Large intestine (tissue), 3 donors: ENCODE measurements at regions not wholly inside any gene's neighbourhood (a gene's known extent, or its start where the extent isn't known, plus 50 kb on each side); places are given as distances from the start of the nearest gene placed in this dataset.

ENCODE experiments used
- DNase-seq, 2 donors: peaks; one replicate each; pipeline versions ENCODE4 v3.0.0 to v3.0.0-alpha.2; 2013
- H3K27ac ChIP-seq: one replicate; pipeline ENCODE4 v1.5.1; 2013; ENCODE audit warnings: low read length
- H3K27me3 ChIP-seq: 2 replicates; pipeline ENCODE4 v1.6.1; 2013; ENCODE audit warnings: low read length; ENCODE audit not compliant: control insufficient read depth, insufficient read depth
- H3K36me3 ChIP-seq: 2 replicates; pipeline ENCODE4 v1.6.1; 2013; ENCODE audit warnings: low read length; ENCODE audit not compliant: control insufficient read depth, insufficient read depth
- H3K4me1 ChIP-seq: one replicate; pipeline ENCODE4 v1.6.1; 2013; ENCODE audit warnings: low read length; ENCODE audit not compliant: control insufficient read depth, insufficient read depth
- H3K4me3 ChIP-seq: one replicate; pipeline ENCODE4 v1.5.1; 2013; ENCODE audit warnings: low read length
- H3K9me3 ChIP-seq: one replicate; pipeline ENCODE4 v1.6.1; 2013; ENCODE audit warnings: mild to moderate bottlenecking, low read depth, low read length, moderate library complexity; ENCODE audit not compliant: control insufficient read depth
- WGBS: methylation state at CpG from one replicate; pipeline ENCODE4 v1.1.5; 2013; ENCODE audit warnings: low lambda C conversion rate; ENCODE audit not compliant: insufficient coverage; 5-methylcytosine and 5-hydroxymethylcytosine counted together

DNA sequence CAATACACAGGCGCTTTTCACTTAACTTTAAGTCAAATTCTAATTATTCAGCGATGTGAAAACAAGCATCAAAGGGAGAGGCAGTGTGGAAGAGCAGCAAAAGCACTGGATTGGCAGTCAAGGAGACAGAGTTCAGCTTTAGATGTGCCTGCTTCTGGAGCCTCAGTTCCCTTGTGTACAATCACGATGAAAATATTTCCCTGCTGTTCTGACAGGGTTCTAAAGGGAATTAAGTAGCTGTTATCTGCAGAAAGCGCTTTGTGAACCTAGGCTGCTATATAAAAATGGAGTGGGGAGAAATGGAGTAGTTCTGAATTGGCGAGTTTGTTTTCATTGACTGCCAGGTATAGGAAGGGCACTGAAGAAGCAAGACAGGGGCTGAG lies 237.8 kb upstream of the SP8 start:
- no CpG with 5 or more reads among the region's 5 CpGs for WGBS
- peaks cover 16% of the 10 kb centered on the region for H3K27me3 ChIP-seq
- no peaks in the 10 kb centered on the region for H3K4me1 ChIP-seq
- no peak for DNase-seq
- H3K27ac ChIP-seq: no peak overlapping the region
- no peaks in the 10 kb centered on the region for H3K9me3 ChIP-seq
- no peak overlapping the region for H3K4me3 ChIP-seq
- no peaks in the 10 kb centered on the region for H3K36me3 ChIP-seq

DNA sequence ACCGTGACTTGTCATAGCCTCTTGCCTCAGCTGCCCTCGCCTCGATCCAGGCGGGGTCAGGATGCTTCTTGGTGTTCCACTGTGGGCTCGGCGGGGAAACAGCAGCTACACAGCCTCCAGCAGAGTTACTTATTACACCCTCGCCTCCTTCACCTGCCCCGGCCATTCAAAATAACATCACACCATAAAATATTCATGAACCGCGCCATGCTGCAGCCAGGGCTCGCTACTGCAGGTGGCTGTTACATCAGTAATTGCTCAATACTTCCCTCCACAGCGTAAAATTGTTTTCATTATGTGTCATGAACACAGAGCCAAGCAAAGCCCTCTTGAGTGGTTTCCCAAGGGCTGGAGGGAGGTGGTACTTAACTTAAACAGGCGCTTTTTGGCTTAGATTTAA lies 241.5 kb upstream of the SP8 start:
- Histone ChIP-seq H3K27ac (no peak overlapping the region), H3K4me3 (no peak overlapping the region), H3K4me1 (no peaks in the 10 kb centered on the region), H3K36me3 (no peaks in the 10 kb centered on the region), H3K9me3 (no peaks in the 10 kb centered on the region), H3K27me3 (peaks cover 16% of the 10 kb centered on the region)
- DNase-seq: peak in 1 of 2 donors; percentile 3
- 63% methylated on average over 1 of the region's 13 CpGs for WGBS

DNA sequence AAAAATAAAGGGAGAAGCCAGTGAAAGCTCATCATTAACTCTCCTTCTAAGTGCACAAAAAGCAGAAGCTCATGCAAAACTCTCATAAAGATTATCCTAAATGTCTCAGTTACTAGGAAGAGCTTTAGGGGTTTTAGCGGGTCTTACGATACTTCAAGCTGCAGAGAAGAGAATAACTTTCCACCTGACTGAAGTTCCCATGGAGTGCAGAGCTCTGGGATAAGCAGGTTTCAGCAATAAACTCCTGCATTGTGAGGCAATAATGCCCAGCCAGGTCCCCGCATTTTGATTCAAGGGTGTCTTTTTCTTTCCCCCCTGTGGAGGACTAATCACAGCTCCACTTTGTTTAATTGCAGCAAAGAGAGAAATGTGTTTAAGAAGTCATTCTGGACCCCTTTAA lies 241.9 kb upstream of the SP8 start:
- no peaks in the 10 kb centered on the region for H3K4me1 ChIP-seq
- H3K27ac ChIP-seq: no peak overlapping the region
- no peak for DNase-seq
- no peaks in the 10 kb centered on the region for H3K9me3 ChIP-seq
- no CpG with 5 or more reads among the region's 3 CpGs for WGBS
- no peak overlapping the region for H3K4me3 ChIP-seq
- H3K27me3 ChIP-seq: peaks cover 16% of the 10 kb centered on the region
- no peaks in the 10 kb centered on the region for H3K36me3 ChIP-seq

GRCh38 chr7:21029006-21029405 lies 242.3 kb upstream of the SP8 start:
- no peak for DNase-seq
- Histone ChIP-seq H3K4me1 (no peaks in the 10 kb centered on the region), H3K27ac (no peak overlapping the region), H3K36me3 (no peaks in the 10 kb centered on the region), H3K27me3 (peaks cover 16% of the 10 kb centered on the region), H3K4me3 (no peak overlapping the region), H3K9me3 (no peaks in the 10 kb centered on the region)
- 79% methylated on average over 2 of the region's 6 CpGs for WGBS

DNA sequence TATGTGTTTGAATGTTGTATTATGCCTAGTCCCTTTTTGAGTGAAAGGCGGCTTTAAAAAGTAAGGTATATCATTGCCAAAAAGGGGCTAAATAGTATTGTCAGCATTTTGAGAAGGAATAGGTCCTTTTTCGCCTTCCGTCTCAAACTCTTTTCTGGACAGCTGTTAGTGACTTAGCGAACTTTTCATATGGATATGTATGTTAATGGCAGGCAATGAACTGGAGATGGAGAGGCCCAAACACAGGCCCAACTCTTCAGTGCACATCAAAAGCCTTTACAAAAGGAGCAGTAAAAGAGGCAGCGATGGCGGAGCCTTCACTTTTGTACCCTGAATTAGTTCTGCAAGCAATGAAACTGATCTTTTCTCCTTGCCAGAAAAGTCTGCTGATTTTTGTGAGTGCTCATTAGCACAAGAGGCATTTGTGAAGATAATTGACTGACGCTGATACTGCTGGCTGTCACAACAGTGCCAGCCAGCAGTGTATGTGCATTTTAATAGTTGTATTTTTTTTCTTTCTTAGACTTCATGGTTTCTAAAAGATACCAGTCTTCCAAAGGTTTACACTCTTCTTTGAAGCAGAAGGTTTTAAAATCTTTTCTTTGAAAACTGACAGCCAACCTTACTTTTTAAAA lies 243.7 kb upstream of the SP8 start:
- peaks cover 7% of the 10 kb centered on the region for H3K27me3 ChIP-seq
- no peak for DNase-seq
- no peaks in the 10 kb centered on the region for H3K36me3 ChIP-seq
- H3K9me3 ChIP-seq: no peaks in the 10 kb centered on the region
- WGBS: no CpG with 5 or more reads among the region's 7 CpGs
- H3K4me1 ChIP-seq: no peaks in the 10 kb centered on the region
- H3K4me3 ChIP-seq: no peak overlapping the region
- H3K27ac ChIP-seq: no peak overlapping the region

DNA sequence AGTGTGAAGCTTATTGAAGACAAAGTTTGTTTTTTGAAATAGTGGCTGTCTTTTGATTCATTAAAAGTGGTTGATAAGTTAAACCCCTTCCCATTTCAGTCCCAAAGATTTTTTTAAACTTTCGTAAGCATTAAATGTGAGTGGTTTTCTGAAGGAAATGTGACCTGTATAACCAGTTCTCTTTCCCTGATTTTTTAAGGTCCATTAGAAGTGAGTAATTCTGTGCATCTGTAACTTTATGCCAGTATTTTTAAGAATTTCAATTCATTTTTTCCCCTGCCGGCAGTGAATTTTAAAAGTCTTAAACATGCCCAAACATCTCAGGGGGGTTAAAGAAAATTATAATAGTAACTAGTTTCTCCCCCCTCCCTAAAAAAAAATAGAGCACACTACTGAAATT lies 254.6 kb upstream of the SP8 start:
- DNase-seq: no peak
- H3K4me1 ChIP-seq: no peaks in the 10 kb centered on the region
- no peak overlapping the region for H3K27ac ChIP-seq
- no peaks in the 10 kb centered on the region for H3K9me3 ChIP-seq
- WGBS: 100% methylated on average over 2 of the region's 2 CpGs
- no peaks in the 10 kb centered on the region for H3K27me3 ChIP-seq
- H3K4me3 ChIP-seq: no peak overlapping the region
- H3K36me3 ChIP-seq: no peaks in the 10 kb centered on the region

DNA sequence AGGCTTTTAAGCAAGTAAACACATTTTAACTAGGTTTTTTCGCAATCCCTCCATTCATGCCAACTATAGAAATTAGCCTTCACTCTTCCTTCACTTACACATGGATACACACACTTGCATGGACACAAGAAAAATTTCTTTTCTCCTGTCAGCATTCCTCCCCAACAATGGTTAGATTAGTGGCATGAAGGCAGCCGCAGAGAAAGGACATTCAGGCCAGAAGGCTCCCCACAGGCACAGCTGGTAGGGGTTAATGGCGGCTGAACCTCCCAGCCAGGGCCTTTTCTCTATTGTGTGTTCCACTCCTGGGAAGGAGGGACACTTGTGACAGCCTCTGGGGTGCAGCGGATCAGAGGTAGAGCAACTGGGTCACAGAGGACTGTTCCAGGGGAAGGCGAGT lies 255.0 kb upstream of the SP8 start:
- Histone ChIP-seq H3K27me3 (no peaks in the 10 kb centered on the region), H3K4me1 (no peaks in the 10 kb centered on the region), H3K27ac (no peak overlapping the region), H3K9me3 (no peaks in the 10 kb centered on the region), H3K36me3 (no peaks in the 10 kb centered on the region), H3K4me3 (no peak overlapping the region)
- no peak for DNase-seq
- WGBS: no CpG with 5 or more reads among the region's 5 CpGs

DNA sequence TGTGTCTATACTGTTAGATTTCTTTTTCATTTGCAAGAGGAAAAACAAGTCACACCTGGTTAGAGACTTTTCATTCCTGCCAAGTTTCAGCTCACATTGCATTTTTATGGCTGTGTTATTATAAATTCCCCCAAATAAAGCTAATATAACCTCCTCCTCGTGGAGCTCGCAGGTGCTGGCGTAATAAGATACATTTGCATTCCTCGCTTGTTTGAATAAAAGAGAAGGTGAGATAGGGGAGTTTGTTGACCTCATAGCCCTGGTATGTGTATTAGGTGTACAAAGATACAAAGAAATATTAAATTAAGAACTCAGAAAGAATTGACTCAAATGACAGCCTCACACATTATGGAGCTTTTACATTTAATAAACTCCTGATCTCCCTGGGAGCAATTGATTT lies 257.7 kb upstream of the SP8 start:
- H3K9me3 ChIP-seq: no peaks in the 10 kb centered on the region
- DNase-seq: no peak
- no peaks in the 10 kb centered on the region for H3K4me1 ChIP-seq
- no peaks in the 10 kb centered on the region for H3K27me3 ChIP-seq
- H3K4me3 ChIP-seq: no peak overlapping the region
- H3K36me3 ChIP-seq: no peaks in the 10 kb centered on the region
- 15% methylated on average over 4 of the region's 4 CpGs for WGBS
- no peak overlapping the region for H3K27ac ChIP-seq

- Histone ChIP-seq H3K9me3 (no peaks in the 10 kb centered on the region), H3K36me3 (no peaks in the 10 kb centered on the region), H3K4me3 (no peak overlapping the region), H3K4me1 (no peaks in the 10 kb centered on the region), H3K27ac (no peak overlapping the region), H3K27me3 (no peaks in the 10 kb centered on the region)
- no CpG with 5 or more reads among the region's 10 CpGs for WGBS
- DNase-seq: no peak
Observed at GRCh38 chr7:21044913-21045568, 258.4 kb upstream of the SP8 start.

- Histone ChIP-seq H3K27ac (no peak overlapping the region), H3K27me3 (no peaks in the 10 kb centered on the region), H3K4me3 (no peak overlapping the region), H3K9me3 (no peaks in the 10 kb centered on the region), H3K36me3 (no peaks in the 10 kb centered on the region), H3K4me1 (no peaks in the 10 kb centered on the region)
- no peak for DNase-seq
- 95% methylated on average over 2 of the region's 3 CpGs for WGBS
Observed at GRCh38 chr7:21051865-21052264, 265.2 kb upstream of the SP8 start.
